GM18868 (cell line): ENCODE measurements at regions not wholly inside any gene's neighbourhood (a gene's known extent, or its start where the extent isn't known, plus 50 kb on each side); places are given as distances from the start of the nearest gene placed in this dataset.

Experiments
- ATAC-seq: cut with Tn5 transposase; IDR thresholded peaks from one replicate; pipeline ENCODE4 v1.9.1; 2021; ENCODE audit warnings: mild to moderate bottlenecking, moderate library complexity; ENCODE audit not compliant: unreplicated experiment

DNA sequence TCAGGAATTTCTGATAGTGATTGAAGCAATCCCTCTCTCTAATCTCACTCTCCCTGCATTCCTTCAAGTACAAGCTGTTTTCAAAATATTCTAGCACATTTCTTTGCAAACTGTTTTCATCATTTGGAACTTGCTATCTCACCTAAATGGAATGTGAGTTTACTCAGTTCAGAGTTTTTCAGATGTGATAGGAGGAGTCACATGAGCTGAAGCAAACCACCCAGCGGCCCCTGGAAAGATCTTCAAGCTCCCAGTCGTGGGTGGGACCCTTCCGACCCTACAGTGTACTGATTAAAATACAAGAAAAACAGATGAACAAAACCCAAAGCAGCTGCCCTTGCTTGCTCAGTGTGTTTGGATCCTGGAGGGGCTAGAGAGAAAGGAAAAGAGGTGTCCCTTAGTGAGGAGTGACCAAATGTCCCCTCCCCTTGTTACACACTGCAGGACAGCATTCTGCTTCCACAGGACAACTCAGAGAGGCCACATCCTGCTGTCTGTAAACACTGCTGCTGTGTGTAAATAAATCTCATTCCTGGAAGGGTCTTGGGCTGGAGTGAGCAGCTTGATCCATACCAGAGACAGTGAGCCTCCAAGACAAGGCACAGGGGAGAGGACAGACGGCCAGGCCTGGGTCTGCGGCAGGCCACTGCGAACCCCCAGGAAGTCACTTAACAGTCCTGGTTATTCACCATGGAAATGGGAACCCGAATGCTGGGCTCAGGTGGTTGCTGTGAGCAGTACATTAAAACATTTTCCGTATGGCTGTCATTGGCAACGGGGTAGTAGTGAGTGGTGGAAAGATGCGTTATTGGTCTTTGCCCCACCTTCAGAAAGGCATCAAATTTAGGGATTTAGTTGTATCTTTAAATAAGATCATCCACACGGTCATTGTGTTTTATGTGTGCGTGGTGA lies 229.2 kb downstream of the RHOU start:
- no peak for ATAC-seq

DNA sequence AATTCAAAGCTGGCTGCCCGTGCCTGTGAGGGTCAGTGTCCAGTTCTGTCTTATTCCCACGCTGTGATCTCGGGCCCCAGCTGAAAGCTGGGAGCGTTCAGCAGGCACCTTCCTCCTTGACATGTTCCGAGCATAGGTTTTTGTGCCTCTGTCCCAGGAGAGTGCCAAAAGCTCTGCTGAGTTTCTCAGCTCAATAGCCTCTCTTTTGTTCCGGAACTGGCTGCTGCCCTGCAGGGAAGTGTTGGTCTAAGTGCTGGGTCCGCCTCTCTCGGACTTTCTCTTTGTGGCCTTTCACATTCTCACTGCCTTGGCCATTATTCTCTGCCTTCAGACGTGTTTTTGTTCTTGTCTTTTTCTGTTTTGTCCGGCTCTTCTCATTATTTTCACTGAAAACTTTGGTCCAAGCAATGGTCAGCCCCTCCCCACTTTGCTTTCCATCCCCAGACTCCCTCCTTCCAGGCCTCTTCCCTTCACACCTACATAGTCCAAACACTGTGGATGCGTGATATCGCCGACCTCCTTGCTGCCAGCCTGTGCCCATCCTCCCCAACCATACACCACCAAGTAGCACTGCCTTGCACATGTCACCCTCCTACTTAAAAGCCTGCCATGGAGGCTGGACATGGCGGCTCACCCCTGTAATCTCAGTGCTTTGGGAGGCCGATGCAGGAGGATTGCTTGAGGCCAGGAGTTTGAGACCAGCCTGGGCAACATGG lies 233.8 kb downstream of the RHOU start:
- ATAC-seq = no peak

DNA sequence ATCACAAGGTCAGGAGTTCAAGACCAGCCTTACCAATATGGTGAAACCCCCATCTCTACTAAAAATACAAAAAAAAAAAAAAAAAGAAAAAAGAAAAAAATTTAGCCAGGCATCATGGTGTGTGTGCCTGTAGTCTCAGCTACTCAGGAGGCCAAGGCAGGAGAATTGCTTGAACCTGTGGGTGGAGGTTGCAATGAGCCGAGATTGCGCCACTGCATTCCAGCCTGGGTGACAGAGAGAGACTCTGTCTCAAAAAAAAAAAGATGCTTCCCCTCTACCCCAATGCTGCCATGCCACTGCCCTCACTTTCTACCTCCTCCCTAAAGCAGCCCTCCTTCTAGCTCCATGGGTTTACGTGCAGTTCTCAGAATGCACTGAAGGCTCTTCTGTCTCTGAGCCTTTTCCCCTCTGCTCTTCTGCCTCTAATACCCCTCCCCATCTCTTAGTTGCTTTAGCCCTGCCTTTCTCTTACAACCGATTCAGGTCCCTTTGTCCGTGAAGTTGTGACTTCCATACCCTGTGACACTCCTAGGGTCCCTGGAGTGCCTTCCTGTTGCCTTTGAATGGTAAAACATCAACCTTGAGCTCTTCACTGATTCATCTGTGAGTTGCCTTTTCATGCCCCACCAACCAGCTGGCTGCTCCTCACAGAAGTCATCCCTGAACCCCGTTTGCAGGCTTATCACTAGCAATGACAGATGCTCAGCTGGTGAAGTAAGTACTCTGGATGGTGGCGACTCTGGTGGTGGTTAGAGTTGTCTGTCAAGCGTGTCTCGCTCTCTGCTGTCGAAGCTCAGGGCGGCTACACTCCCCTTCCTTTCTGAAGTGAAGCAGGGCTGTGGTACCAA lies 234.9 kb downstream of the RHOU start:
- no peak for ATAC-seq

DNA sequence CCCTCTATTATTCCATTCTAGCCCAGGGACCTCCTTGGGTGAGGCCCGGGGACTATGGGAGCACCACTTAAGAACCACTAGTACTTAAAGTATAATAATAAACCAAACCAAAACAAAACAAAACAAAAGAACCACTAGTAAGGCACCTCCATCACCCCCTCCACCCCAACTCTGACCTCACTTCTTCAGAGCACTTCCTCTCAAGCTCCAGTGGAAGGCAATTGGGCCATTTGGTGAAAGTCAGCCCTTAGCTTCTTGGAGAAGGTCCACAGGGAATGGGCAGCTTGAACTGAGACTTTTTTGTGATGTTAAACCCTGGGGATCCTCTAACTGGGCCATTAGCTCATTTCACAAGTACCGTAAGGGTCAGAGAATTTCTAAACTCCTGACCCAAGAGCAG lies 237.3 kb downstream of the RHOU start:
- no peak for ATAC-seq

DNA sequence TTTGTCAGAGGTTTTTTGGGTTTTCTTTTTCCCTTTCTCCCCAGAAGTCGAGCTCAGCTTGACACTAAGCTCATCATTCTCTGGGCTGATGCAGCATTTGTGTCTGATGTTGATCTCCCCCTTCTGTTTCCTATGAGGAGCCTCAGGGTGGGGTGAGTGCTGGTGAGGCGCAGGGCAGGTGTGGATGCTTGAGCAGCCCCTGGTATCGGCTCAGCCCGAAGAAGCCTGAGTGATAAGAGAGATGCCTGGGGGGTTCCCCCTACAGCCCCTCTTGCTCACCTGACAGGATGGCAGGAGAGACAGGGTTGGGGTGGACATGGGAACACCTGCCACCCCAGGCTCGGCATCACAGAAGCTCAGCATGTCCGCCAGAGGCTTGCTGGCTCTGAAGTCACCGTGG lies 239.0 kb downstream of the RHOU start:
- ATAC-seq = no peak

DNA sequence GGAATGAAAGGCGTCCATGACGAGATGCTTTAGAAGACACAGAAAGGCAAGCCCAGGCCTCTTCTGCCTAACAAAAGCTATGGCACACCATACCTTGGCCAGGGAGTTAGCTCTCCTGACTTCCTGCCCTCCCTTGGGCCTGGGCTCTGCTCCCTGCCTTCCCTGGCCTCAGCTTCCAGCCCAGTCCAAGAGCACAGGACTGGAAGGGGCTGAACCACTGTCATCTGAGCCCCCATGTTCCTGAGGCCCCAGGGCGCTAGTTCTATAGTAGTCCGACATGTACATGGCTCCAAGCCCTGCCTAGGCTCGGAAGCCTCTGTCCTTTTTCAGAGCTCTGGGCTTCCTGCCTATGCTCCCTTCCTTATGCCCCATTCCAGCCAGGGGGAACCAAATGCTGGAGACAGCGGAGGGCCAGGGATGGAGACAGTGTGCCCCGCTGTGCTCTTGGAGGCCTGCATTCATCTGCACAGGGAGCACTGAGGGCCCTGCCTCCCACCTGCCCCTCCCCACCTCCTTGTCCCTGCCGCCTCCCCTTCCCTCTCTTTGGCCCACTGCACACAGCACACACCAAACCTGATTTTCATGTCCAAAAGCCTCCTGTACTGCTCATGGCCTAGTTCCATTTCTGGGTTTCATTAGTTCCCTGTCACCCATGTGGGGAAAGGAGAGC lies 240.1 kb downstream of the RHOU start:
- no peak for ATAC-seq

DNA sequence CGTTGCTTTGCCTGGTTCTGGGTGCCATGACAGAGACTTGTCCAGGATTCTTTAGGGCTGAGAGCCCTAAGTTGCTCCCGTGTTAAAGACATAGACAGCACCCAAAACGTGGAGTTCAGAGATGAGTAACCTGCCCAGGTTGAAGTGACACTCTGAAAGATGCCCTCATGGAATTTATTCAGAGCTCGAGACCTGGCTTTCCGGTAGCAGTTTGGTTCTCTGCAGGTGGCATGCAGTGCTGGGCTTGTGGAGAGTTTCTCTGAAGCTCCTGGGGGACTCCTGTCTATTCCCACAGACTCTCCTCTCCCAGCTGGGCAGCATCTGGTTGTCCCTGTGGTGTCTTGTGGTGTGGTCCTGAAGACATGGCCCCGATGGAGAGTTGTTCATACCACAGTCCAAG lies 241.0 kb downstream of the RHOU start:
- no peak for ATAC-seq

DNA sequence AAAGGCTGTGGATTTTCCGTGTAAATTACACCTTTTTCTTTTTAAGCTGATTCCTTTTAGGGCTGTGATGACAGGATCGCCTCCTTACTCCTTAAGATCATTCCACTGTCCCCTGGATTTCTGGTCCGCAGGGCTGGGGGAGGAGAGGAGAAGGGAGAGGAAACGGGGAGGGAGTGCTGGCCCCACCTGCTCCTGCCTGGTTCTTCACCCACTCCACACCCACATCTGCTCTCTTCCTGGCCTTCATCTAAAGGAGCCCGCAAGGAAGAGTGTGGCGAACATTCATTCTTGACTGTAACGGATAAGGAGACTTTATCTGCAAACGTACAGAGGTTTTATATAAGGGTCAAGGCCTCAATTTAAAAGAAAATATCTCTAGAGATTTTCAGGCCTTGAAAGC lies 242.0 kb downstream of the RHOU start:
- no peak for ATAC-seq

DNA sequence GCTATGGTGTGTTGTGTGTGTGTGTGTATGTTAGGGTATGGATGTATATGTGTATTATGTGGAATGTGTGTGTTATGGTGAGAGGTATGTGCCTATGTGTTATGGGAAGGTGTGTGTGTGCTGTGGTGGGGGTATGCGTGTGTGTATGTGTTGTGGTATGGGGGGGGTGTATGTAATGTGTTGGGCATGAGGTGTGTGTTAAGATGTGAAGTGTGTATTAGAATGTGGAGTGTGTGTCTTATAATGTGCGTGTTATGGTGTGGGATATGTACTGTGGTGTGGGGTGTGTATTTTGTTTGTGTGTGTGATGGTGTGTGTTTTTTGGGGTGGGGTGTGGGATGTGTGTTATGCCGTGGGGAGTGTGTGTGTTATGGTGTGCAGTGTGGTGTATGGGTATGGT lies 242.5 kb downstream of the RHOU start:
- ATAC-seq = no peak

DNA sequence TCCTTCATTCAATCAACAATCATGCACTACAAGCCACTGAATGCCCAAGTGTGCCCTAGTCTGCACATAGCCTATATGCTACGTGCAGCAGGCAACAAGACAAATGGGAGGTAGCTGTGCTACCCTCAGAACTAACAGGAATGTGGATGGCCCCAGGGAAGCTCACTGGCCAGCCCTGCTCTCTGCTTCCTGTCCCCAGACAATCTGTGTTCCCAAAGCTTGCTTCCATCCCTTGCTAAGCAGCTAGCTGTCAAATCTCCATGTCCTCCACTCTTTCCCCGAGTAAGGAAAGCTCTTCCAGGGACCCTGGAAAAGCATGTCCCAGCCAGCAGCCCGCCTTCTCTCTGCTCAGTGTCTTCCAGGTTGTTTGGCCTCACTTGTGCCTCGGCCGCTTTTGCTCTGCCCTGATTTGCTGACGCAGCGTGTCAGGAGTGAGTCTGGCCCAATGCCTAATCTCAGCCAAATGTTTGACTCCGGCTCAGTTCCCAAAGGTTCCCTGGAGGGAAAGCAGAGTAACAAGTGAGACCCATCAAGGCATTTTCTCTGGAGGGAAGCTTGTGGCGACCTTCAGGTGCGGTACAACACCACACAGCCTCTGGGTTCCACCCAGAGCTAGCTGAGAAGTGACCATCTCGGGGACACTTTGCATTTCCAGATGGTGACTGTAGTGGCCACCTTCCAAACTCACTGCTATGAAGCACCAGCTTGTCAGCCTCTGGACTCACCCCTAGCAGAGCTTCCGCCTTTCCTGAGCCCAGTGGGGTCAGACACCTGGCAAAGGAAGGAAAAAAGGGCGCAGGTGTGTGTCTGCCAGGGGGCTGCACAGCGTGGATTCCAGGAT lies 243.4 kb downstream of the RHOU start:
- ATAC-seq = no peak

DNA sequence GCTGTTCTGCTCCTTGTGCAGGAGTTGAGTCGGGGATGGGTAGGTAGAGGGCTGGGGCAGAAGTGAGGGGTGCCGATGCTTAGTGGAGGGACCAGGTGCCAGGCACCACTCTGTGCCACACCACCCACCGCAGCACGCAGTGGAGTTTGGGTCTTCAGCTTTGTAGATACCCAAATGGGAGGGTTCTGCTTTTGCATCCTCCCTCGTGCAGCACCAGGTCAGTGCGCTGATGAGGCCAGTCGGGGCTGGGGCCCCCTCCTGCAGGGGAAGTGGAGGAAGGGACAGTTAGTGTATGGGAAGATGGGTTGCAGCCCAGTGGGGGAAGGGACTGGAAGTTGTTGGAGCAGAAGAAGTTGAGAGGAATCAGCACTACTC lies 244.0 kb downstream of the RHOU start:
- no peak for ATAC-seq

DNA sequence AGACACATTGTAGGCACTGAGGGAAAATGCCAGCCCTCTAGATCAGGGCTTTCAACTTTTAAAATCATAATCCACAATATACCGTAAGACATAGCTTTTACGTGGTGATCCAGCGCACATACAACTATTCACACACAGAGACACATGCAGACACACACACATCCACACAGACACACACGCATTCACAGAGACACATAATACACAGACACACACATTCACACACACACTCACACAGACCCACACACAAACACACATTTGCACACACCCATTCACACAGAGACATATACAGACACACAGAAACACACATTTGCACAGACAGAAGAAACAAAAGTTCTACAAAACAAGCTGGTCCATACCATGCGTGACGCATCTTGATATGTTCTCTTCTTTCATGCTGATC lies 244.5 kb downstream of the RHOU start:
- ATAC-seq = no peak

DNA sequence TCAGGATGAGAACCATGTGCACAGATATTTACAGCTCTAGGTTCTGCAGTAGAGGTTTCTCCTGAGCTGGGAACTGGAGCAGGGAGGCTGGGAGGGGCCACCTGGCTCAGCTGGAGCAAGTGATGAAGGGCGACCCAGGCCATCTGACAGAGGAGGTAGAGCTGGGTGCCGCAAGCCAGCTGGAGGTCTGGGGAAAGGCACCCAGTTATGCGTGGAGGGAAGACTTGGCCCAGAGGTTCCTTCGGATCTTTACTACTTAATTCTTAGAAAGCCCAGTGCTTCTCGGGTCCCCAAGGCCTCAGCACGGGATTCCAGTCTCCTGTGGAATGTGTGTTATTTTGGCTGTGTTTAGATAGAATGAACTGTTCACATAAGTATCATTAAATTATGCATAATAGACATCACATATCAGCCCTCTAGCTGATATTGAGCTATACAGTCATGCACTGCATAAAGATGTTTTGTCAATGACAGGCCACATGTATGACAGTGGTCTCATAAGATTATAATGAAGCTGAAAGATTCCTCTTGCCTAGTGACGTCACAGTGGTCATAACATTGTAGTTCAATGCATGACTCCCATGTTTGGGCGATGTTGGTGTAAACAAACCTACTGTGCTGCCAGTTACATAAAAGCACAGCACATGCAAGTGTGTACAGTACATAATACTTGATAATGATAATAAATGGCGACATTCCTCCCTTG lies 245.1 kb downstream of the RHOU start:
- no peak for ATAC-seq

DNA sequence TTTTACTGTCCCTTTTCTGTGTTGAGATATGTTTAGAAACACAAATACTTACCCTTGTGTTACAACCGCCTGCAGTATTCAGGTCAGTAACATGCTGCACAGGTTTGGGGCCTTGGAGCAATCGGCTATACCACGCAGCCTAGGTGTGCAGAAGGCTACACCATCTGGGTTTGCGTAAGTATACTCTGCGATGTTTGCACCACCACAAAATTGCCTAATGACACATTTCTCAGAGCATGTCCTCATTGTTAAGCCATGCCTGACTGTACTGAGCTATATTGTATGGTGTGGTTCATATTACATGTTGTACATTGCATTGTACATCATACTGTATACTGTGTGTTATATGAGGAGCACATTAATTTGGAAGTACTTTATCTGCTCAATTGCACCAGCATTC lies 247.4 kb downstream of the RHOU start:
- no peak for ATAC-seq

DNA sequence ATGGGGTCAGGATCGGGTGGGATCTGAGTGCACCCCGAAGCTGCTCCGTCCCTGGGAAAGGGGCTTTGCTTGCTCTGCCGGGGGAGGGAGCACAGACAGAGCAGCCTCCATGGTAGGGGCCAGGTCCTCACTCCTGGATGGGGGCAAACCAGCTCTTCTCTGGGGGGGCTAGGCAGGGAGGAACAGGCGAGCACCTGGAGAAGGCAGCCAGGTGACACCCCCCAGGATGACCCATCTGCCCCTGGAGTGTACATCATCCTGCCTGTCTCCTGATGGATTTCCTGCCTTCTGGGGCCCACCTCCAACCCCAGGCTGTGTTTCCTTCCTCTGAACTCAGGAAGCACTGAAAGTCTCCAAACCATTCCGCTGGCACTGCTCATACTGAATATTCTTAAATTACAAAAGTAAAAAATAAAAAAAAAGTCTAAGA lies 248.0 kb downstream of the RHOU start:
- no peak for ATAC-seq

DNA sequence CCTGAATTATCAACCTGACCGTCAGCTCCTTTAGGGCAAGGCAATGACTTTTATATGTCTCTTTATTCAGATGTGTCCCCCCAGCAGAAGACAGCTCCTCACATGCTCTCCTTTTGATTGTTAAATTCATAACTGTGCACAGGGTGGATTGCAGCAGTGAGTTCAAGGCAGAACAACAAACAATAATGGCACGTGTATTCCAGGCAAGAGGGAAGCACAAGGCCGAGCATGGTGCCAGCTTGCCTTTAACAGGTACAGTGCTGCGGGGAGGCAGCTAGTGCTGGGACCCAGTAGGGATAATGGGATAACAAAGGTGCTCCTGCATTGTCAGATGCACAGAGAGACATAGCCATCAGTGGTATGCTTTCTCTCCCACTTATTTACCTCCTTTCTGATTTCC lies 248.4 kb downstream of the RHOU start:
- ATAC-seq = no peak

DNA sequence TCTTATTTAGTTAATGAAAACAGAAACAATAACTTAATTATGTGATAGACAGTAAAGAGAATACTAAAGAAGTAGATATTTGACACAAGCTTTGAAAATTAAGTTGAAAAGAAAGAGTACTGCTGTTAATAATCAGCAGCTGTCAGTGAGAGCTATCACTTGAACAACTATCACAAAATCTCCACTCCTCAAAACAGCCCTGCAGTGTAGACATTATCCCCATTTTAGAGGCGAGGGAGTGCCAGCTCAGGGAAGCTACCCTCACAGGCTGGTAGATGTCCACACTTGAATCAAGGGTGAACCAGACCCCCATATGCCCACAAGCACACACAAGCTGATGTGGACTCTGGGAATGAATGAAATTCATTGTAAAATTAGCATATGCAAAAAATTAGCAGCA lies 248.8 kb downstream of the RHOU start:
- ATAC-seq = no peak

DNA sequence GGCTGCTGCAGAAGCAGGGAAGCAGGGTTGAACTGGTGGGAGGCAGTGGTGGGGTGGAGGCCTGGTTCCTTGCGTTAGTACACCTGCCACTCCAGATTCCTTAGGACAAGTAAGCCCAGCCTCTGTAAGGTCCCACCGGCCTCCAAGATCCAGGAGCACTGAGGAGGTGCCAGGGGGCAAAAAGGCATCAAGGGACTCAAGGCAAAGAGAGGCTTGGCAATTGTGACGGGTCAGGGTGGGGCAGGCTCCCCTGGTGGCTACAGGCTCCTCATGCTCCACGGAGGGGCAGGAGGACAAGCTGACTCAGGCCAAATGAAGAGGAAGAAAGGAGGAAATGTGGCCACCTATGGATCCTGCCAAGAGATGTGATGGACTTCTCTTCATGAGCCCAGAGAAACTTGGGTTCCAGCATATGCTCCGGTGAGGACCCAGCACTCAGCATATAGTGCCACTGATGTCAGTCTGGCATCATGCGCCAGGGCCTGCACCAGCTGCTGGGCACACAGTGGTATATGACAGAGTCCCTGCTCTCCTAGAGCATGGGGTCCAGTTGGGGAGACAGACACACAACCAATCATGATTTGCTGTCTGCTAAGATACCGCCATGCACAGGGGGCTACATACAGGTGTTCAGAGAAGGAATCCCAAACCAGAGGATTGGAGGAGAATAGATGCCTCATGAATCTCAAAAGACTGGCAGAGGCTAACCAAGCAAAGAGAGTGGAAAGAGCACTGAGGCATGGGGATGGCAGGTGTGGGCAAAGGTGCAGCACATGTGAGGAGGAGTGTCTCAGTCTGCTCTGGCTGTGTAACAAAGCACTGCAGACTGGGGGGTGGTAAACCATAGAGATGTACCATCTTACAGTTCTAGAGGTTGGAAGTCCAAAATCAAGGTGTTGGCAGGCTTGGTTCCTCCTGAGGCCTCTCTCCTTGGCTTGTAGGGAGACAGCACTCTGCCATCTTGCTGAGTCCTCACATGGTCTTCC lies 249.7 kb downstream of the RHOU start:
- no peak for ATAC-seq
